ENCODE measurements at regions not wholly inside any gene's neighbourhood (a gene's known extent, or its start where the extent isn't known, plus 50 kb on each side); places are given as distances from the start of the nearest gene placed in this dataset.

GRCh38 chr7:27345997-27346396 lies 103.4 kb downstream of the EVX1 start:
- ATAC-seq, result no peak
- no peak for TF ChIP-seq ISL1 (CRISPR knock-in tag; IDR thresholded peaks at IDR 0.05)
- no peak for TF ChIP-seq OSR1 (CRISPR knock-in tag; IDR thresholded peaks at IDR 0.05)
- TF ChIP-seq ZNF565 (CRISPR knock-in tag; conservative IDR thresholded peaks at IDR 0.05; ENCODE audit: low read depth), result no peak
- TF ChIP-seq CSRNP3 (CRISPR knock-in tag; IDR thresholded peaks at IDR 0.05), result no peak
- TF ChIP-seq PPARA (CRISPR knock-in tag; IDR thresholded peaks at IDR 0.05; ENCODE audit: borderline replicate concordance), result no peak
- no peak for TF ChIP-seq ZC3H10 (CRISPR knock-in tag; IDR thresholded peaks at IDR 0.05)

GRCh38 chr7:27346531-27347275 lies 104.1 kb downstream of the EVX1 start:
- ATAC-seq, result peak; percentile 47
- TF ChIP-seq TOX (CRISPR knock-in tag; IDR thresholded peaks at IDR 0.05; ENCODE audit: borderline replicate concordance) (no peak), TSHZ2 (CRISPR knock-in tag; IDR thresholded peaks at IDR 0.05) (no peak), SNAI2 (CRISPR knock-in tag; IDR thresholded peaks at IDR 0.05) (no peak), POU6F1 (CRISPR knock-in tag; IDR thresholded peaks at IDR 0.05; ENCODE audit: borderline replicate concordance, low read depth) (no peak), ARNTL (CRISPR knock-in tag; IDR thresholded peaks at IDR 0.05; ENCODE audit: borderline replicate concordance, low read depth) (no peak), ESRRG (CRISPR knock-in tag; IDR thresholded peaks at IDR 0.05) (no peak), PPARA (CRISPR knock-in tag; IDR thresholded peaks at IDR 0.05; ENCODE audit: borderline replicate concordance) (no peak), ZNF8 (CRISPR knock-in tag; IDR thresholded peaks at IDR 0.05) (no peak), CREB5 (CRISPR knock-in tag; IDR thresholded peaks at IDR 0.05; ENCODE audit: low read depth) (no peak), ZNF565 (CRISPR knock-in tag; conservative IDR thresholded peaks at IDR 0.05; ENCODE audit: low read depth) (no peak), ZFP3 (CRISPR knock-in tag; IDR thresholded peaks at IDR 0.05) (no peak), BACH2 (CRISPR knock-in tag; IDR thresholded peaks at IDR 0.05; ENCODE audit: borderline replicate concordance) (no peak), TCF4 (CRISPR knock-in tag; IDR thresholded peaks at IDR 0.05; ENCODE audit: borderline replicate concordance) (no peak), ZC3H10 (CRISPR knock-in tag; IDR thresholded peaks at IDR 0.05) (no peak)

GRCh38 chr7:27347276-27347640 lies 104.7 kb downstream of the EVX1 start:
- ATAC-seq, result no peak; the same call in 2 of the 3 replicates
- no peak for TF ChIP-seq ARNTL (CRISPR knock-in tag; IDR thresholded peaks at IDR 0.05; ENCODE audit: borderline replicate concordance, low read depth)

- ATAC-seq, result no peak
- no peak for TF ChIP-seq TCF4 (CRISPR knock-in tag; IDR thresholded peaks at IDR 0.05; ENCODE audit: borderline replicate concordance)
- TF ChIP-seq POU6F1 (CRISPR knock-in tag; IDR thresholded peaks at IDR 0.05; ENCODE audit: borderline replicate concordance, low read depth), result no peak
- no peak for TF ChIP-seq GLIS3 (CRISPR knock-in tag; IDR thresholded peaks at IDR 0.05)
- no peak for TF ChIP-seq PATZ1 (CRISPR knock-in tag; IDR thresholded peaks at IDR 0.05; ENCODE audit: borderline replicate concordance)
Observed at GRCh38 chr7:27349621-27350020, 107.0 kb downstream of the EVX1 start.

Data from SK-N-SH treated with all-trans-retinoic acid at 6 μM for 48 hours (cell line).